ENCODE measurements at regions not wholly inside any gene's neighbourhood (a gene's known extent, or its start where the extent isn't known, plus 50 kb on each side); places are given as distances from the start of the nearest gene placed in this dataset.

DNA sequence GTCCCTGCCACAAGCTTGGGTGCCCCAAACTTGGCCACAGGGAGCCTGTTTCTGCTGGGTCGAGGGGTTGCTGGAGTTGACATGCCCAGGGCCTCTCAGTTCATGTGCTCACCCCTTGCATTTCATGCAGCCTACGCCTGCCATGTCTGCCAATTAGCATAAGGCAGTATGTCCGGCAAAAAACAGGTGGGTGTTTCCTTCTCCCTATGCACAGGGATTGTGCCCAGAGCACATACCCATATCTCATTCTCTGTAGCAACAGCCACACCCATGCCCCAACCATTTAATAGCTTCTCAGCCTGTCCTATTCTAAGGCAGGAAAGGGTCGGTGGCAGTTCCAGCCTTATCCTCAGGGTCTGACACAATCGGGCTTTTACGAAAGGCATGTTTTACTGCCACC, 340.4 kb upstream of the ASIC2 start:
- H3K4me1 ChIP-seq (ENCODE audit: insufficient read depth, low read length, poor library complexity, severe bottlenecking): no peaks in the 10 kb centered on the region
- H3K27me3 ChIP-seq (replicated peaks; ENCODE audit: insufficient read depth, low read depth, low read length, poor library complexity): peaks cover 13% of the 10 kb centered on the region
- H3K27ac ChIP-seq (ENCODE audit: low read depth, low read length, poor library complexity, severe bottlenecking): no peak overlapping the region
- CTCF ChIA-PET: no interaction called here
- no peak for TF ChIP-seq CTCF (conservative IDR thresholded peaks at IDR 0.05; ENCODE audit: low read depth, low read length)
- TF ChIP-seq EZH2 (IDR thresholded peaks at IDR 0.05; ENCODE audit: borderline replicate concordance, low read depth, low read length, poor library complexity, severe bottlenecking): no peak
- H3K36me3 ChIP-seq (ENCODE audit: insufficient read depth, low read length, poor library complexity, severe bottlenecking): no peaks in the 10 kb centered on the region
- no peak overlapping the region for H3K4me3 ChIP-seq (ENCODE audit: low read depth, low read length, poor library complexity, severe bottlenecking)
- no peak for DNase-seq (ENCODE audit: low spot score)
- intact Hi-C loops (cut with micrococcal nuclease; ENCODE audit: unreplicated experiment): no loop called here
- BruUV-seq (replicated peaks): no TSS peak
- POLR2A ChIA-PET (ENCODE audit: low non-redundant PET): no interaction called here
- H3K9me3 ChIP-seq (ENCODE audit: low read depth, low read length, poor library complexity, severe bottlenecking): no peaks in the 10 kb centered on the region

DNA sequence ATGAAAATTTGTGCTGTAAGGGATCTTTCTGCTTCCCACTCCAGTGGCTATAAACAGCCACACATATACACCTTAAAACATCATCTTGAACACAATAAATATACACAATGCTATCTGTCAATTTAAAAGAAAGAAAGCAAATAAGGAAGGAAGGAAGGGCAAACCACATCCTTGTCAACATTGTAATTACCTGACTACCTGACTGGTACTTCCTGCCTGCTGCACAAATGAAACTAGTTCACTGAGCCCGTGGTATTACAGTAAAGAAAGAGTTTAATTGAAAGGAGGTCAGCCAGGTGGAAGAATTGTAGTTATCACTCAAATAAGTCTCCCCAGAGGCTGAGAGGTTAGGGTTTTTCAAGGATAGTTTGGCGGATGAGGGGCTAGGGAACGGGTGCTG, 344.4 kb upstream of the ASIC2 start:
- ChIA-PET POLR2A (ENCODE audit: low non-redundant PET) (no interaction called here), CTCF (no interaction called here)
- TF ChIP-seq EZH2 (IDR thresholded peaks at IDR 0.05; ENCODE audit: borderline replicate concordance, low read depth, low read length, poor library complexity, severe bottlenecking) (no peak), CTCF (conservative IDR thresholded peaks at IDR 0.05; ENCODE audit: low read depth, low read length) (no peak)
- no peaks in the 10 kb centered on the region for H3K4me1 ChIP-seq (ENCODE audit: insufficient read depth, low read length, poor library complexity, severe bottlenecking)
- no peak for DNase-seq (ENCODE audit: low spot score)
- BruUV-seq (replicated peaks): no TSS peak
- H3K9me3 ChIP-seq (ENCODE audit: low read depth, low read length, poor library complexity, severe bottlenecking): no peaks in the 10 kb centered on the region
- H3K27ac ChIP-seq (ENCODE audit: low read depth, low read length, poor library complexity, severe bottlenecking): no peak overlapping the region
- intact Hi-C loops (cut with micrococcal nuclease; ENCODE audit: unreplicated experiment): no loop called here
- no peaks in the 10 kb centered on the region for H3K36me3 ChIP-seq (ENCODE audit: insufficient read depth, low read length, poor library complexity, severe bottlenecking)
- H3K27me3 ChIP-seq (replicated peaks; ENCODE audit: insufficient read depth, low read depth, low read length, poor library complexity): peaks cover 13% of the 10 kb centered on the region
- H3K4me3 ChIP-seq (ENCODE audit: low read depth, low read length, poor library complexity, severe bottlenecking): no peak overlapping the region

DNA sequence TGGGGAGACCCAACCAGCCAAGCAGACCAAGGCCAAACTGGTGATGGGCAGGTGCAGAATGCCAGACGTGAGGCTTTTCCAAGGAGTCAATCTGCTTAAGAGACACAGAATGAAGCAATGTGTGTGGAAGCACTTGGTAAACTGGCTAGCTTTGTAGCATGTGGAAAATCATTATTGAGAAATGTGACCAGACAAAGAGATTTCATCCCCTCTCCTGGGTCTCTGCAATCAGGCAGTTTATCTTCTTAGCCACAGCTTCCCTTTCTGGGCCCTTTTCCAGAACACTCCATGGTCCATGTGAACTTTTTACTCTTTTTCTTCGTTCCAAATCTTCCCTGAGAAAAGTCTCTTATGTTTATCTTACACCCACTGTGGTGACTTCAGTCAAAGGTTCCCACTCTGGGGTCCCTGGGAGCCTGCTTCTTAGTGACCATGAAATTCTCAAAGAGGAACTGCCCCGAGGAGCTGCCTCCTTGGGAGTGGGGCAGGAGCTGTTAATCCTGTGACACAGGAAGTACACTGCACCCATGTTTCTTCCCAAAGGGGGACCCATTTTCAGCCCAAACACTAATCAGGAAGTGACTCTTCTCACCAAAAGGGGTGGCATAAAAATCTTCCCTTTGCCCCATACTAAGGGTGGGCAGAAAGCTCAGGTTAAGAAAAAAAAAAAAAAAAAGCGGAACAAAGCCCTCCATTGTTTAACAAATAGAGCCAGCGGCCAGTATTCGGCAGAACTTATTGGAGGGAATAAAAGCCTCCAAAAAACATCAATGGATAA, 346.2 kb upstream of the ASIC2 start:
- intact Hi-C loops (cut with micrococcal nuclease; ENCODE audit: unreplicated experiment): no loop called here
- Histone ChIP-seq H3K27ac (ENCODE audit: low read depth, low read length, poor library complexity, severe bottlenecking) (no peak overlapping the region), H3K4me3 (ENCODE audit: low read depth, low read length, poor library complexity, severe bottlenecking) (no peak overlapping the region), H3K27me3 (replicated peaks; ENCODE audit: insufficient read depth, low read depth, low read length, poor library complexity) (peaks cover 6% of the 10 kb centered on the region), H3K9me3 (ENCODE audit: low read depth, low read length, poor library complexity, severe bottlenecking) (no peaks in the 10 kb centered on the region), H3K36me3 (ENCODE audit: insufficient read depth, low read length, poor library complexity, severe bottlenecking) (no peaks in the 10 kb centered on the region), H3K4me1 (ENCODE audit: insufficient read depth, low read length, poor library complexity, severe bottlenecking) (no peaks in the 10 kb centered on the region)
- ChIA-PET CTCF (interaction anchor here (1.0 kb wide), 1 partner anchor 8 kb away, joined by 4 read pairs; no protein-coding TSS in a partner anchor), POLR2A (ENCODE audit: low non-redundant PET) (no interaction called here)
- DNase-seq (ENCODE audit: low spot score): peak; percentile 0
- TF ChIP-seq CTCF (conservative IDR thresholded peaks at IDR 0.05; ENCODE audit: low read depth, low read length) (no peak), EZH2 (IDR thresholded peaks at IDR 0.05; ENCODE audit: borderline replicate concordance, low read depth, low read length, poor library complexity, severe bottlenecking) (no peak)
- BruUV-seq (replicated peaks): no TSS peak
